AG10803 (cell line): ENCODE measurements at regions not wholly inside any gene's neighbourhood (a gene's known extent, or its start where the extent isn't known, plus 50 kb on each side); places are given as distances from the start of the nearest gene placed in this dataset.

Experiments
- DNase-seq: peaks from one replicate; pipeline ENCODE4 v3.0.0; 2010; ENCODE audit warnings: low read depth
- H3K4me3 ChIP-seq: 2 replicates; pipeline ENCODE4 v1.5.1; 2011; ENCODE audit warnings: mild to moderate bottlenecking, low read length, control low read depth
- TF ChIP-seq, protein P1 (sequence below): conservative IDR thresholded peaks from 2 replicates; pipeline ENCODE4 v1.5.1; 2011; ENCODE audit warnings: mild to moderate bottlenecking, low read length, control low read depth, inconsistent platforms

GRCh38 chr5:67331296-67331925 is 134.8 kb upstream of the CD180 start:
- DNase-seq, result no peak
- no peak overlapping the region for H3K4me3 ChIP-seq
- TF ChIP-seq, protein P1, sequence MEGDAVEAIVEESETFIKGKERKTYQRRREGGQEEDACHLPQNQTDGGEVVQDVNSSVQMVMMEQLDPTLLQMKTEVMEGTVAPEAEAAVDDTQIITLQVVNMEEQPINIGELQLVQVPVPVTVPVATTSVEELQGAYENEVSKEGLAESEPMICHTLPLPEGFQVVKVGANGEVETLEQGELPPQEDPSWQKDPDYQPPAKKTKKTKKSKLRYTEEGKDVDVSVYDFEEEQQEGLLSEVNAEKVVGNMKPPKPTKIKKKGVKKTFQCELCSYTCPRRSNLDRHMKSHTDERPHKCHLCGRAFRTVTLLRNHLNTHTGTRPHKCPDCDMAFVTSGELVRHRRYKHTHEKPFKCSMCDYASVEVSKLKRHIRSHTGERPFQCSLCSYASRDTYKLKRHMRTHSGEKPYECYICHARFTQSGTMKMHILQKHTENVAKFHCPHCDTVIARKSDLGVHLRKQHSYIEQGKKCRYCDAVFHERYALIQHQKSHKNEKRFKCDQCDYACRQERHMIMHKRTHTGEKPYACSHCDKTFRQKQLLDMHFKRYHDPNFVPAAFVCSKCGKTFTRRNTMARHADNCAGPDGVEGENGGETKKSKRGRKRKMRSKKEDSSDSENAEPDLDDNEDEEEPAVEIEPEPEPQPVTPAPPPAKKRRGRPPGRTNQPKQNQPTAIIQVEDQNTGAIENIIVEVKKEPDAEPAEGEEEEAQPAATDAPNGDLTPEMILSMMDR, result no peak

GRCh38 chr5:67319935-67320725 is 123.5 kb upstream of the CD180 start:
- H3K4me3 ChIP-seq, result no peak overlapping the region
- peak; percentile 47 for DNase-seq
- TF ChIP-seq, protein P1, result no peak

GRCh38 chr5:67318746-67319145 is 122.1 kb upstream of the CD180 start:
- no peak overlapping the region for H3K4me3 ChIP-seq
- no peak for DNase-seq
- TF ChIP-seq, protein P1, result no peak

- TF ChIP-seq, protein P1, result no peak
- DNase-seq, result no peak
- H3K4me3 ChIP-seq, result no peak overlapping the region
Measured at GRCh38 chr5:67317603-67318002, 121.0 kb upstream of the CD180 start.

DNA sequence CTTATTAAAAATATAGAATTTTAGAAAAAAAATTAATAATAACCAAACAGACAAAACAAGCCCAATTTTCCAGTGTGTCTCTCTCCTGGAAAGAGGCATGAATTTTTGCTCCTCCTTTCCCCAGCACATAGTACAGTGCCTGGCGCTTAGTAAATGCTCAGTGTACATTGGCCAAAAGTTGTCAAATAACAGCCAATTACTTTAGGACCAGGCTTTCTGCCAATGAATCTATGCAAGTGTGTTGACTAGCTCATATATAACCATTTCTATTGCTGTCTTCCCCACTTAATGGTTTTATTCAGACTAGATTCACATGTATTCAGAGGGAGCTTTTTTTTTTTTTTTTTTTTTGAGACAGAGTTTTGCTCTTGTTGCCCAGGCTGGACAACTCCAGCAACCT is 120.1 kb upstream of the CD180 start:
- no peak overlapping the region for H3K4me3 ChIP-seq
- TF ChIP-seq, protein P1, result no peak
- DNase-seq, result no peak

DNA sequence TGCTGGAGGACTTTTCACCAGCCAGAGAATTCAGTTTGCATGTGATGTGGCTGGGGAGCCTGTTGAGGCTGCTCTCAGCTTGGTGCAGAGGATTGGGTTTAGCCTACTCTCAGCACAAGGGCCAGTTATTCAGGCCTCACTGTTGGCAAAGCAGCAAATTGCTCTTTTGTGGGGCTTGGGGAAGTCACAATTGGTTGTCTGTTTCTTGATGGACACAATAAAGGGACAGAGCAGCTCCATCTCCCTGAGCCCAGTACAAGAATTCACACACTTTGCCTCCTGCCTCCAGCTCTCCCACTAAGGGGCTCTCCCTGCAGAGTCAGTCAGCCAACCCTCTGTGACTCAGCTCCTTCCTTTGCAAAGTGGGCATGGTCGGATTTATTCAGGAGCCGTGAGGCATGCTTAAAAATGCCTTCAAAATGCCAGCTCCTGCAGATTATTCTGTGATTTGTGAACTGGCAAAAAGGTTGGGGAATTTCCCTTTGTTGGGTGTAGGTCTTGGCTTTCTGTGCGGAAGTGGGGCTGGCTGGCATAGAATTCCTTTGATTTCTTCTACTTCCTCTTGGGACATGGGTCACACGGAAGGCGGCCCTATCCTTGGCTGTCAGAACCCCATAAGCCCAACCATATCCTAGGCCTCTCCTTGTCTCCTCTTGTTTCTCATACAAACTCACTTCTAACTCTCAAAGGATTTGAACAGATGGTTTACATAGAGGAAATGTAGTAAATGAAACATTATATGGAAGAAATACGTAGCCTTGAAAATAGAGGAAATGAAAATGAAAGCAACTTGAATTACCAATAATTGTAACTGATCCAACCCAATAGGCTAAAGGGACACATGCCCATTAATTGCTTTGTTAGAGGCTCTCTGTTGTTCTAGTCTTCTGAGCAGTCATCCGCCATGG is 118.7 kb upstream of the CD180 start:
- DNase-seq, result peak; percentile 54
- TF ChIP-seq, protein P1, result no peak
- H3K4me3 ChIP-seq, result no peak overlapping the region
